ENCODE measurements at regions not wholly inside any gene's neighbourhood (a gene's known extent, or its start where the extent isn't known, plus 50 kb on each side); places are given as distances from the start of the nearest gene placed in this dataset.

DNA sequence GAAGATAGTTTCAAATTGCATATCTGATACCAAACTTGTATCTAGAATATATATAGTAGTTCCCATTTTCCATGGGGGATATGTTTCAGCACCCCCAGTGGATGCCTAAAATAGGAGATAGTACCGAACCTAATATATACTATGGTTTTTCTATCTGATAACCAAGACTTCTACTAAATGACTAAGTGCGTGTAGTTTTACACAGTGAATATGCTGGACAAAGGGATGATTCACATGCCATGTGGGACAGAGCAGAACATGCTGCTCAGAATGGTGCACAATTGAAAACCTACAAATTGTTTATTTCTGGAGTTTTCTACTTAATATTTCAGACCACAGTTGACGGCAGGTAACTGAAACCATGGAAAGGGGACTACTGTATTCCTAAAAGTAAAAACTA is 73.4 kb upstream of the TP63 start:
- TF ChIP-seq, protein P1, sequence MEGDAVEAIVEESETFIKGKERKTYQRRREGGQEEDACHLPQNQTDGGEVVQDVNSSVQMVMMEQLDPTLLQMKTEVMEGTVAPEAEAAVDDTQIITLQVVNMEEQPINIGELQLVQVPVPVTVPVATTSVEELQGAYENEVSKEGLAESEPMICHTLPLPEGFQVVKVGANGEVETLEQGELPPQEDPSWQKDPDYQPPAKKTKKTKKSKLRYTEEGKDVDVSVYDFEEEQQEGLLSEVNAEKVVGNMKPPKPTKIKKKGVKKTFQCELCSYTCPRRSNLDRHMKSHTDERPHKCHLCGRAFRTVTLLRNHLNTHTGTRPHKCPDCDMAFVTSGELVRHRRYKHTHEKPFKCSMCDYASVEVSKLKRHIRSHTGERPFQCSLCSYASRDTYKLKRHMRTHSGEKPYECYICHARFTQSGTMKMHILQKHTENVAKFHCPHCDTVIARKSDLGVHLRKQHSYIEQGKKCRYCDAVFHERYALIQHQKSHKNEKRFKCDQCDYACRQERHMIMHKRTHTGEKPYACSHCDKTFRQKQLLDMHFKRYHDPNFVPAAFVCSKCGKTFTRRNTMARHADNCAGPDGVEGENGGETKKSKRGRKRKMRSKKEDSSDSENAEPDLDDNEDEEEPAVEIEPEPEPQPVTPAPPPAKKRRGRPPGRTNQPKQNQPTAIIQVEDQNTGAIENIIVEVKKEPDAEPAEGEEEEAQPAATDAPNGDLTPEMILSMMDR (IDR thresholded peaks at IDR 0.05; ENCODE audit: control insufficient read depth, insufficient read depth, low read depth, low read length, missing control alignments) = no peak
- DNase-seq (ENCODE audit: low read depth) = no peak
- no peak overlapping the region for H3K4me3 ChIP-seq (ENCODE audit: control insufficient read depth, low read depth, low read length)

DNA sequence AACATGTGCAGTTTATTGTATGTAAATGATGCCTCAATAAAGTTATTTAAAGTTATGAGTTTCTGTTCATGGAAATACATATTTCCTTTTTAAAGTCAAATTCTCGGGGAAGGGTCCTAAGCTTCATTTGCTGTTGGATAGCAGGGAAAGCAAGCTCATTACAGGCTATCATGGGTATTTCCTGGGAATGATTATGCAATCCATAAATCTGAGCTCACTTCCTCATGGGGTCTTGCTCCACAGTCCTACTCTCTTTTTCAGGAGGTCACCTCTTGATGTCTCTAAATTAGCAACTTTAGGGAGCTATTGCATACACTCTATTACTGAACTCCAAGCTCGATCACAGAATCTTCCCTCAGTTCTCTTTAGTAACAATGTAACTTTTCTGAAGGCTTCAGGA is 69.9 kb upstream of the TP63 start:
- DNase-seq (ENCODE audit: low read depth) = no peak
- no peak overlapping the region for H3K4me3 ChIP-seq (ENCODE audit: control insufficient read depth, low read depth, low read length)
- TF ChIP-seq, protein P1 (IDR thresholded peaks at IDR 0.05; ENCODE audit: control insufficient read depth, insufficient read depth, low read depth, low read length, missing control alignments) = no peak

DNA sequence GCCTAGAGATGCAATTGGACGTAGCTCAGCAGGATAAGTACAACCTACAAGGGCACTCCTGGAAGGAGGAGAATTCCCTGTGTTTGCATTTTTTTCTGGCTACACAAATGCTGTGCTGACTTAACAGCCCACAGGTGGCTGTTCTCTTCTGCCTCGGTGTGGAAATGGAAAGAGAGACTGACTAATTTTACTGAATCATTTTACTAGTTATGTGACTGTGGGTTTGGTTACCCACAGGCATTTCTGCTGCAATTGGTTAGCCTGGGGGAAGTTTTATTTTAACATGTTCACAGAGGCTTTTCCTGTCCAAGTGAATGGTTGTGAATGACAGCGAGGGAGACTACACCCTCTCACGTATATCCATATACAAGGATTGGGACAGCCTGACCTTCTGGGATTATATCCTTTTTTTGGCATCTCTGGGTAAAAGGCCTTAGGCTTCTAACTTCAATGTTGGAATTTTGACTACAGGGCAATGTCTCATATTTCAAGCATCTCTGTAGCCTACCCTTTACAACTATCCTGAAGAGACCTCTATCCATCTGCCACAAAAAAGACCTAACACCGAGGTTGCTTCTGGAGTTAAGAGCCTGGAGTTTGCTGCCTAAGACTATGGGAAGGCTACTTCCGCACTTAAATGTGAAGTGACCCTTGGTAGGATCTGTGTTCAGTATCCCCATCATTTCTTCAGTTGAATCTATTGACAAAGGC is 67.2 kb upstream of the TP63 start:
- TF ChIP-seq, protein P1 (IDR thresholded peaks at IDR 0.05; ENCODE audit: control insufficient read depth, insufficient read depth, low read depth, low read length, missing control alignments) = peak; percentile 15
- DNase-seq (ENCODE audit: low read depth) = peak; percentile 90
- H3K4me3 ChIP-seq (ENCODE audit: control insufficient read depth, low read depth, low read length) = no peak overlapping the region

DNA sequence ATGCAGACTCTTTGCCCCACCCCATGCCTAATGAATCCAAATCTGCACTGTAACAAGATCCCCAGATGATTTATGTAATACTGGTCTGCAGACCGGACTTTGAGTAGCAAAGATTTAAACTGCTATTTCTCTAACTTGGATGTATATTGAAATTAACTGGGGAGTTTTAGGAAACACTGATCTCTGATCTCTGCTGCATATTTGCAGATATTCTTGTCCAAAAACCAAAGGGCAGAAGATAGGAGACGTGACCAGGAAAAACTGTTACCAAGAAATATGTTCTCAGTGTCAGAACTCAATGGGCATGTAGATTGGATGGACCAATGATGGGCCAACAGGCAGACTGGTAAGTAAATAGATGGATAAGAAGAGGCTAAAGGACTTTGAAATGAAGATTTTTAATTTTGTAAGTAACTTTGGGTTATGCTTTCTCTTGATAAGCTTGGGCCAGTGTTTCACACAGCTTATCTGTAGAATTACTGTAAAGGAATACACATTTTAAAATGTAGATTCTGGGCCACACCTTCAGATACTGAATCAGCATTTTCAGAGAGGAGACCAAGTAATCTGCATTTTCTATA is 64.5 kb upstream of the TP63 start:
- no peak overlapping the region for H3K4me3 ChIP-seq (ENCODE audit: control insufficient read depth, low read depth, low read length)
- no peak for DNase-seq (ENCODE audit: low read depth)
- TF ChIP-seq, protein P1 (IDR thresholded peaks at IDR 0.05; ENCODE audit: control insufficient read depth, insufficient read depth, low read depth, low read length, missing control alignments) = no peak

DNA sequence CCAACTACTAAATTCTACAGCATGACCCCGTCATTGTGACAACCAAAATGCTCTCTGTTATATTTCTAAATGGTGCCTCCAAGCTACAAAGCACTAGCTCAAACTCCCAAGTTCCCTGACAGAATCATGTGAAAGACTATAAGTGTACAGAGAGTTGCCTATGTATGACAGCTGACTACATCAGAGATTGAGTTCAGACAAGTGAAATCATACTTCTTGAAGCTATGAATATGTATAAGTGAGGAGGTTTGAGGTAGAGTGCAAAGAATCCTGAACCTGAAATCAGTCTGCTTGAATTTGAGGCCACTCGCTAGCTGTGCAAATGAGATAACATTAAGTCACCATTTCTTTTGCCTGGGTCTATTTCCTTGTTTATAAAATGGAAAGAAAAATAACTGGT is 63.9 kb upstream of the TP63 start:
- no peak overlapping the region for H3K4me3 ChIP-seq (ENCODE audit: control insufficient read depth, low read depth, low read length)
- DNase-seq (ENCODE audit: low read depth) = no peak
- TF ChIP-seq, protein P1 (IDR thresholded peaks at IDR 0.05; ENCODE audit: control insufficient read depth, insufficient read depth, low read depth, low read length, missing control alignments) = no peak

DNA sequence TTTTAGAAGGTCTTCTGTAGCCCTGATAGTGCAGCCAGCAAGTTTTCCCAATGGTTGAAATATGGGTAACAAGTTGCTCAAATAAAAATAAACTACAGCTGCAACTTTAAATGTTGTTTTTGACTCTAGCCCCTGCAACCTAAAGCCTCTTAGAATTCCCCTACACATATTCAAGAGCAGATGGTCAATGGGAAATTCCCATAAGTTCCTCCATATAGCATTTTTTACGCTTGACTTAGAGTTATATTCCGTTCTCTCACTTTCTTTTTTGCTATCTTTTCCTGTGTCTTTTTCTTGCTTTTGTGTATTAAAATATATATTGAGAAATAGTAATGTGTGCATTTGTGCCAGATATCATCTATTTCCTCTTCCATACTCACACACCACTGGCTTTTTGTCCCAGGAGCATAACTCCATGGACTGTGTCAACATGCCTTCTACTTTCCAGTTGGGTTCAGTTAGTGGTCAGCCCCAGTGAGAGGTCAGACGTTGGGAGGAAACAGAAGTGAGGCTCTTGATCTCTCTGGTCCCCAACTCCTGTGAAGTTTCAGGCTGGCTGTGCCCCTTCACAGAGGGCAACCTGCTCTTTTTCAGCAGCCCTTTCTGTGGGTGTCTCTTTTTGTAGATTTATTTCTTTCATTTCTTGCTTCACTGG is 63.3 kb upstream of the TP63 start:
- TF ChIP-seq, protein P1 (IDR thresholded peaks at IDR 0.05; ENCODE audit: control insufficient read depth, insufficient read depth, low read depth, low read length, missing control alignments) = no peak
- no peak overlapping the region for H3K4me3 ChIP-seq (ENCODE audit: control insufficient read depth, low read depth, low read length)
- DNase-seq (ENCODE audit: low read depth) = no peak
